Activated T-cell treated with anti-CD3 and anti-CD28 coated beads, Interleukin-2, amount 50 U/mL, for 72 hours (primary cell): ENCODE measurements at regions not wholly inside any gene's neighbourhood (a gene's known extent, or its start where the extent isn't known, plus 50 kb on each side); places are given as distances from the start of the nearest gene placed in this dataset.
"Not testable (repeated sequence)": the region's sequence is repeated elsewhere in the genome, so short reads cannot be mapped to it uniquely, and the experiment has no call there.

ENCODE experiments used
- ATAC-seq, 2 donors: fragments of 150-1000 bp; cut with Tn5 transposase; replicated peaks in 1 of 2; 2 replicates each; pipeline ENCODE4 v1.10.0; 2021; ENCODE audit warnings: moderate library complexity in 2 of 2, mild to moderate bottlenecking in 1 of 2
- DNase-seq, 2 donors: peaks; one replicate each; pipeline ENCODE4 v3.0.0; 2021 to 2022; ENCODE audit warnings: mixed read lengths in 1 of 2
- H3K27ac Mint-ChIP-seq: one replicate; pipeline ENCODE4 v1.8.0; 2022; ENCODE audit warnings: mild to moderate bottlenecking, moderate library complexity, mixed read lengths
- H3K27me3 Mint-ChIP-seq: one replicate; pipeline ENCODE4 v1.8.0; 2022; ENCODE audit warnings: low read depth, mixed read lengths
- H3K36me3 Mint-ChIP-seq, 2 donors: one replicate each; pipeline ENCODE4 v1.8.0; 2022; ENCODE audit warnings: mixed read lengths in 2 of 2, mild to moderate bottlenecking in 1 of 2; ENCODE audit not compliant: insufficient read depth in 2 of 2
- H3K4me1 Mint-ChIP-seq: one replicate; pipeline ENCODE4 v1.8.0; 2022; ENCODE audit warnings: low read depth, mixed read lengths
- H3K4me3 Mint-ChIP-seq, 2 donors: one replicate each; pipeline ENCODE4 v1.8.0; 2022; ENCODE audit warnings: mild to moderate bottlenecking in 2 of 2, mixed read lengths in 2 of 2, moderate library complexity in 2 of 2
- H3K9me3 Mint-ChIP-seq, 2 donors: one replicate each; pipeline ENCODE4 v1.8.0; 2022; ENCODE audit warnings: mixed read lengths in 2 of 2

DNA sequence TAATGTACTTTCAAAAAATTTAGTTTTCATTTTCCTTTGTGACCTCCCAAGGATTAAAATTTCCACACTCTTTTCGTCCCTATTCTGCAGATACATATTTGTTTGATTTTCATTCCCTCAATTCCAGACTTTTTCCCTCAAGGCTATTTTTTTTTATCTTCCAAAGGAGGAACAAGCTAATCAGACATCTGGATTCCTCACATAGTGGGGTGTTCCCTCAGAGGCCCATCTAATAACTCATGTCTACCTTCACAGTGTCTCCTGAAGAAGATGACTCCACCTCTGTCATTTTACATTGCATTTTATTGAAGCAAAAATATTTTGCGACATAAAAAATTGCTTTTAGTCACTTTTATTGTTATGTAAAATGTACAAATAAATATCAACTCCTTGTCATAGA, 122.2 kb downstream of the RFPL4B start:
- no peaks in the 10 kb centered on the region for H3K9me3 Mint-ChIP-seq
- H3K27ac Mint-ChIP-seq = no peak overlapping the region
- H3K36me3 Mint-ChIP-seq = no peaks in the 10 kb centered on the region
- no peaks in the 10 kb centered on the region for H3K4me1 Mint-ChIP-seq
- DNase-seq (no peak), ATAC-seq (no peak)
- no peak overlapping the region for H3K4me3 Mint-ChIP-seq
- H3K27me3 Mint-ChIP-seq = no peaks in the 10 kb centered on the region

DNA sequence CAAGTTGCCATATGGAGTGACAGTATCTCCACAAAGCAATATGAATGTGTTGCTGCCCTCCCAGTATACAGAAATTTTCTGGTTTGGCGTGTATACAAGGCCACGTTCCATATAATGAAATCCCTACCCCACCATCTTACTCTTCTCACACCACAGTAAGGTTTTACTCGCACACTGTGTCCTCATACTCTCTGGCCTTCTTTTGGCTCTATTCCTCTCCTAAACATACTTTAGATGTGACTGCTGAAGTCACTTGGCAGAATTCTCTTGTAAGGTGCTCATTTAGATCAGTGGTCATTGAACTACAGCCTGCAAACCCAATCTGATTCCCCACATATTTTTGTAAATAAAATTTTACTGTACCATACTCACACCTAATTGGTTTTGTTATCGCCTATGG, 123.2 kb downstream of the RFPL4B start:
- no peaks in the 10 kb centered on the region for H3K4me1 Mint-ChIP-seq
- H3K9me3 Mint-ChIP-seq = no peaks in the 10 kb centered on the region
- ATAC-seq (no peak), DNase-seq (no peak)
- H3K27me3 Mint-ChIP-seq = no peaks in the 10 kb centered on the region
- no peak overlapping the region for H3K27ac Mint-ChIP-seq
- H3K4me3 Mint-ChIP-seq = no peak overlapping the region
- no peaks in the 10 kb centered on the region for H3K36me3 Mint-ChIP-seq

DNA sequence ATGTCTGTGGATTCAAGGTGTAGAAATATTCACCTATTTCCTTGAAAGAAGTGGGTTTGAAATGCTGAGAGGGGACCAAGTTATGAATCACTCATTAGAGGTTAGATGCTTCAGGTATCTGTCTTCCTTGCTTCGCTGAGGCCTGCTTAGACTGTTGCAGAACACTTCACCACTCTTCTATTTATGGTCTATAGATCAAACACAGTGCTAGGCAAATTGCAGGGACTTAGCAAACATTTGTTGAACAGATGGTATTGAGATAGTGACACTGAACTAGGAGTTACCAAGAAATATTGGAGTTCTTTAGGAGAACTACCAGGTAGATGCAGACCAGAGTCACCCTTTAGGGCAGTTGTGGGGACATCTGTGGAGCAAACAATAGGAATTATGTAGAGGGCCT, 123.8 kb downstream of the RFPL4B start:
- Mint-ChIP-seq H3K4me1 (no peaks in the 10 kb centered on the region), H3K27me3 (no peaks in the 10 kb centered on the region), H3K27ac (no peak overlapping the region), H3K9me3 (no peaks in the 10 kb centered on the region), H3K4me3 (no peak overlapping the region), H3K36me3 (no peaks in the 10 kb centered on the region)
- ATAC-seq (no peak), DNase-seq (no peak)

DNA sequence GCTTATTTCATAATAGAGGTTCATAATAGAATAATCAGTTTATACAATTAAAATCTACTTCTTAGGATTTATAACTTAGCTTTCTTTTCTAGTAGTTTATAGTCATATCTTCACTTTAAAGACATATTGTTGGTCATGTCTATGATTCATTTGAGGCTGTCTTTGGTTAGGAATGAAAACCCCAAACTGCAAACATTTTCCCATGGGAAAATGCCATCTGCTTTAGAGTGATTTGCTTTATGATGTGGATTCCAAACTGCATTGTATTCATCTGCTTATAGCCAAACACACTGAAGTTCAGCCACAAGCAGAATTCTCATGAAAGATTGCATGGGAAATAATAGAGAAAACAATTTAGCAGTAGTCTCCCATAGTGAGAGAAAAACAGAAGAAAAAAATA, 128.0 kb downstream of the RFPL4B start:
- no peaks in the 10 kb centered on the region for H3K4me1 Mint-ChIP-seq
- no peaks in the 10 kb centered on the region for H3K27me3 Mint-ChIP-seq
- ATAC-seq = no peak
- peak overlapping the region; percentile 17 for H3K27ac Mint-ChIP-seq
- H3K4me3 Mint-ChIP-seq = no peak overlapping the region
- no peaks in the 10 kb centered on the region for H3K36me3 Mint-ChIP-seq
- no peak for DNase-seq
- H3K9me3 Mint-ChIP-seq = no peaks in the 10 kb centered on the region

DNA sequence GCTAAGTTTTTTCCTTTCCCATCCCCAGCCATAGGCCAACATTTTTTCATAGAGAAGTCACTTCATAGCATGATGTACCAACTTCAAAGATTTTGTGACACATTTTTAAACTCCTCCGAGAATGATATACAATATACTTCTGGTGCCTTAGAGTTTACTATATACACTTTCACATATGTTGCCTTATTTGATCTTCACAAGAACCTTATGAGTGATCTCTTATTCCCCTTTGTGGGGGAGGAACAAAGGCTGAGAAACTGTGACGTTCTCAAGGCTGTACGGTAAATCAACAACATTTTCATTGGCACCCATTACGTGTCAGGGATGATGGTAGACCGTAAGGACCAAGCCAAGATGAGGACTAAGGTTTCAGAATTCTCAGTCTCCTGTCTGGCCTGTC, 130.0 kb downstream of the RFPL4B start:
- ATAC-seq (peak; percentile 47 to 53), DNase-seq (no peak)
- no peaks in the 10 kb centered on the region for H3K4me1 Mint-ChIP-seq
- H3K9me3 Mint-ChIP-seq = peaks cover 0 to 4% of the 10 kb centered on the region in 2 donors
- H3K4me3 Mint-ChIP-seq = no peak overlapping the region
- H3K36me3 Mint-ChIP-seq = no peaks in the 10 kb centered on the region
- no peaks in the 10 kb centered on the region for H3K27me3 Mint-ChIP-seq
- H3K27ac Mint-ChIP-seq = no peak overlapping the region

DNA sequence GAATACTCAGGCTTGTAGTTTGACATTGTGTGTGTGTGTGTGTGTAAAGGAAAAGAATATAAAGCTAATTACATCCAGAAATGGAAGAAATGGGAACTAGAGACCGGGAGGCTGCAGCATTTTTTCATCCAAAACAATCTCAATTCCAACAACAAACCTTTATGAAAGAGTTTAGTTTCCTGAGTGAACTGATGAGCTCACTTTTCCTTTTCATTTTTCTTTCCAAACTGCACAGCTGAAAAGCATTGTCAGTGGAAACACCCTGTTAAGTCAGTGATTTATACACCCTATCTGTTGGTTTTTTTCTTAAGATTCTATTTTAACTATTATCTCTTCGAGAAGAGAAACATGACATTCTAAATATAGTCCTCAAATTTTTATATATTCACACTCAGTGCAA, 130.9 kb downstream of the RFPL4B start:
- Mint-ChIP-seq H3K4me3 (no peak overlapping the region), H3K27ac (no peak overlapping the region), H3K9me3 (peaks cover 0 to 4% of the 10 kb centered on the region in 2 donors), H3K36me3 (no peaks in the 10 kb centered on the region), H3K27me3 (no peaks in the 10 kb centered on the region), H3K4me1 (no peaks in the 10 kb centered on the region)
- DNase-seq = no peak
- ATAC-seq = no peak

DNA sequence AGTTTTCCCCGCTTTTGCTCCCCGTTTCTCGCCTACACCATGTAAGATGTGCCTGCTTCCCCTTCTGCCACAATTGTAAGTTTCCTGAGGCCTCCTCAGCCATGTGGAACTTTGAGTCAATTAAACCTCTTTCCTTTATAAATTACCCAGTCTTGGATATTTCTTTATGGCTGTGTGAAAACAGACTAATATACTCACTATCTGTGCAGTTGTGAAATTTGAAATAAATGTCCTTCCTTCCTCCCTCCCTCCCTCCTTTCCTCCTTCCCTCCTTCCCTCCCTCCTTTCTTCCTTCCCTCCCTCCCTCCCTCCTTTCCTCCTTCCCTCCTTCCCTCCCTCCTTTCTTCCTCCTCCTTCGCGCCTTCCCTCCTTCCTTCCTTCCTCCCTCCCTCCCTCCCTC, 132.8 kb downstream of the RFPL4B start:
- not testable (repeated sequence) for H3K4me3 Mint-ChIP-seq, H3K27me3 Mint-ChIP-seq, H3K36me3 Mint-ChIP-seq, H3K4me1 Mint-ChIP-seq, ATAC-seq, H3K9me3 Mint-ChIP-seq, DNase-seq
- peak overlapping the region; percentile 7 for H3K27ac Mint-ChIP-seq

DNA sequence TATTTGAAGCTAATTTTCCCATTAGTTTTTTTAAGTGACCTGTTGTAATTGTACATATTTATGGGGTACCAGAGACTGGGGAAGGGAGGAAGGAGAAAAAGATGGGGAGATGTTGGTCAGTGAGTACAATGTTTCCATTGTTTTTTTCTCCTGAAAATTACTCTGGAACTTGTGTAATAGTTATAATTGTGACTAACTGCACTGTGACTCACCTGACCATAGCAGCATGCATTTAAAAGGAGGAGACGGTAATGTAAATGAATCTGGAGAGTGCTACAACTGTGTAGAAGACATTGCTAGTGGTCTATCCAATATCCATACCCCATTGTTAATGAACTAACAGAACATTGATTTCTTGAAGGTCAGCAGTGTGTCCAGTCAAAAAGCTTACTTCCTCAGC, 133.4 kb downstream of the RFPL4B start:
- DNase-seq (no peak), ATAC-seq (no peak)
- no peak overlapping the region for H3K4me3 Mint-ChIP-seq
- H3K4me1 Mint-ChIP-seq = no peaks in the 10 kb centered on the region
- H3K27me3 Mint-ChIP-seq = no peaks in the 10 kb centered on the region
- H3K9me3 Mint-ChIP-seq = peaks cover 0 to 4% of the 10 kb centered on the region in 2 donors
- no peak overlapping the region for H3K27ac Mint-ChIP-seq
- no peaks in the 10 kb centered on the region for H3K36me3 Mint-ChIP-seq

DNA sequence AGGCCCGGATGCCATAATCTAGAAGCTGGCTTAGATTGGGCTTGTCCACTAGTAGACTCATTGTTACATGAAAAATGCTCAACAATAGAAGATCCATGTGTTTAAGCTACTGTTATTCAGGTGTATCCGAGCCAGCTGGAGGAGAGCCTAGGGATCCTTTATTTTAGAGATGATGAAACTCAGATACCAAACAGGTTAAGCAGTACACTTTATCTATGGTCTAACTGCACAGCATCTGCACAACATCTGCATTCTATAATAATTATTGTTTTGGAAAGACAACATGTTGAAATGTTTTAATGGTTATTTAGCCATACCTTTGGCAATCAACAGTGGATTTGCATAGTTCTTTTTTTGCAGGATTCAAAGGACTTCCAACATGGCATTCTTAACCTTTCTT, 134.1 kb downstream of the RFPL4B start:
- no peak overlapping the region for H3K27ac Mint-ChIP-seq
- H3K9me3 Mint-ChIP-seq = peaks cover 0 to 4% of the 10 kb centered on the region in 2 donors
- no peaks in the 10 kb centered on the region for H3K36me3 Mint-ChIP-seq
- no peaks in the 10 kb centered on the region for H3K27me3 Mint-ChIP-seq
- no peak for DNase-seq
- ATAC-seq = no peak
- no peak overlapping the region for H3K4me3 Mint-ChIP-seq
- H3K4me1 Mint-ChIP-seq = no peaks in the 10 kb centered on the region

DNA sequence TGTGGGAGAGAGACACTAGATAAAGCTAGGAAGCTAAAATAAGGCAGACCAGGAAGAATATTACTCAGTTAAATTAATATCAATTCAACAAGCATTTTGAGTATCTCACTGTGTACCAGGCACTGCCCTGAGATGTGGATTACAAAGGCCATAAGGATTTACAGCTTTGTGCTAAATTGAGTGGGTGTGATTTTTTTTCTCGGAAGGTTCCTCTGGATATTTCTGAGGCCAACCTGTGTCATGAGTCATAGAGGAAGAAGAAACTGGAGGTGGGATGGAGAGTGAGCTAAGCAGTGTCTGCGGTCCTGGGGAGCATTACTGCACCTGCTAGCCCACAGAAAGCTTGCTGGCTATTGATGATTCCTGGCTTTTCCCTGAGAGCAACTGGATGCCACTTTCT, 135.2 kb downstream of the RFPL4B start:
- no peak overlapping the region for H3K27ac Mint-ChIP-seq
- H3K4me3 Mint-ChIP-seq = no peak overlapping the region
- peaks cover 0 to 4% of the 10 kb centered on the region in 2 donors for H3K9me3 Mint-ChIP-seq
- no peaks in the 10 kb centered on the region for H3K4me1 Mint-ChIP-seq
- no peak for ATAC-seq
- no peaks in the 10 kb centered on the region for H3K27me3 Mint-ChIP-seq
- H3K36me3 Mint-ChIP-seq = no peaks in the 10 kb centered on the region
- no peak for DNase-seq

DNA sequence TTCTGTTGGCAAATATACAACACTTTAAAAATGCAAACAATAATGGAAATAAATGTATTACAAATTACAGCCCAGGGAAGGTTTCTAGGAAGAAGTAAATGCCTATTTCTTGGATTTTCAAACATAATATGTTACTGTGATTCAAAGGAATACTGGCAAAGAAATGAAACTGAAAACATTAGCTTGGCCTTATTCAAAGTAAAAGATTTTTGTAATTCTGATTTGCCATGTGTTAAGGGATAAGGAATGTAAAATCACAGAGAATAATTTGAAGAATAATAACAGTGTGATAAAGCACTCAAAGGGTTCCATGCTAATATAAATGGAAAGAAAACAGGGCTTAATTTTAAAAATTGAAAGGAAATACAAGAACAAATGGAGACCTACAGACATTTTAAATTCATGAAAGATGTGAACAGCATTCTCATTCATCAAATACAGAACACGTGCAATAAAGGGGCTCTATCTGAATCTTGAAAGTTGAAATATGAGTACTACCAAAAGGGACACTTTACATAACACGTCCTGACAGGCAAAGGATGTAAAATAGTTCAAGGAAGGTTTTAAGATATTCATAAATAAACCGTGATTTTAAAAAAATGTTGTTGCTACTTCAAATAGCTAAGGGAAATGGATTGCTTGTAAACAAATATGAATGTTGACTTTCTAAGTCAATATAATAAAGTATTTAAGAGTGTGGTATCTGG, 138.1 kb downstream of the RFPL4B start:
- Mint-ChIP-seq H3K27me3 (peaks cover 2% of the 10 kb centered on the region), H3K9me3 (peaks cover 0 to 5% of the 10 kb centered on the region in 2 donors), H3K27ac (no peak overlapping the region), H3K4me1 (no peaks in the 10 kb centered on the region), H3K36me3 (no peaks in the 10 kb centered on the region), H3K4me3 (no peak overlapping the region)
- no peak for ATAC-seq
- no peak for DNase-seq

DNA sequence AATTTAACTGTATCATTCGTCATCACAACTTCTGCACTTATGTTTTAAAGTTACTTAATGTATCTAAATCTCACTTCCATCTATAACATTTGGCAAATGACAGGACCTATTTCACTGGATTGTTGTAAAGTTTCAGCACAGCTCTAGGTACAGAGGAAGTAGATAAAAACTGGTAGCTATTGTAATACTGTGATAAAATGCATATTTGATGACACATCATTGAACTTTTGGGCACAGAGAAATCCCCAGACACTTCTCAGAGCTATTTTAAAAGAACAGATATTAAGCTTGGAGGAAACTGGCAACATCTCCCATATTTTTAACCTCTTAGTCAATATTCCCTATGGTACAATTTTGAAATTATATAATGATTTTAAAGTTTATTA, 138.7 kb downstream of the RFPL4B start:
- peaks cover 0 to 3% of the 10 kb centered on the region in 2 donors for H3K9me3 Mint-ChIP-seq
- no peak overlapping the region for H3K27ac Mint-ChIP-seq
- peaks cover 5% of the 10 kb centered on the region for H3K27me3 Mint-ChIP-seq
- no peak overlapping the region for H3K4me3 Mint-ChIP-seq
- ATAC-seq = no peak
- no peaks in the 10 kb centered on the region for H3K36me3 Mint-ChIP-seq
- no peaks in the 10 kb centered on the region for H3K4me1 Mint-ChIP-seq
- DNase-seq = no peak

DNA sequence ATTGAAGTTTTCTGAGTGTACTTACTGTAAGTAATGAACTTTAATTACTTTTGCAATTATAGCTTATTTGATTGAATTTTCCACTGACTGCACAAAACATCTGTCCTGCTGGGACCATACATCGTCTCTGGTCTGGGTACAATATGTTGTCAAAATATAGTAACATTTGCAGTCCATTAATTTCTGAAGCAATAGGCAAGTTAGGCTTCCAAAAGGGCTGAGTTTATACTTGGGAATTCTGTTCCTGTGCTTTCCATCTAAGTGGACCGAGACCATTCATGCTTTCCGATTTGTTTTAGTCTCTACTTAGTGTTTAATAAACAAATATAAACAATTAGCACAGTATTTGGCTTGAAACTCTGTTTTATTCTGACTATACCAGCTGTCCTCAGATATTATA, 139.3 kb downstream of the RFPL4B start:
- no peak for ATAC-seq
- Mint-ChIP-seq H3K4me1 (no peaks in the 10 kb centered on the region), H3K27ac (no peak overlapping the region), H3K27me3 (peaks cover 5% of the 10 kb centered on the region), H3K9me3 (peaks cover 0 to 3% of the 10 kb centered on the region in 2 donors), H3K36me3 (no peaks in the 10 kb centered on the region), H3K4me3 (no peak overlapping the region)
- no peak for DNase-seq

DNA sequence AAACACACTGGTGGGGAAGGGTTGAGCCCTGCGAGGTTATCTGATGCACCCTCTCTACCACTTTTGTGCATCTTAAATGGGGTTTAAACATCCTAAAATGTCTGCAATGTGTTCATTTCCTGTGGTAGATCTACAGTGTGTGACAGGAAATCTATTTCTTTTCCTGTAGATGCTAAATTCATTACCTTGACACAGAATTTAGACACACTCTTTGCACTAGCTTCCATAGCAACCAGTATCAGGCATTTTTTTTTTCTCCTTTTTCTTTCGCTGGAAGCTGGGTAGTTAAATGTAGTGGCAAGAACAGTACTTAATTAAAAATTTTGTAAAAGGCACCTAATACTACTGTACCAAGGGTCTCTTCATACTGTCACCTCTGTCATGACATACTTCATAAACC, 141.1 kb downstream of the RFPL4B start:
- H3K9me3 Mint-ChIP-seq = peaks cover 0 to 3% of the 10 kb centered on the region in 2 donors
- H3K27ac Mint-ChIP-seq = no peak overlapping the region
- no peaks in the 10 kb centered on the region for H3K36me3 Mint-ChIP-seq
- peaks cover 5% of the 10 kb centered on the region for H3K27me3 Mint-ChIP-seq
- no peak overlapping the region for H3K4me3 Mint-ChIP-seq
- no peak for DNase-seq
- ATAC-seq = no peak
- no peaks in the 10 kb centered on the region for H3K4me1 Mint-ChIP-seq
